Activated naive CD8-positive, alpha-beta T cell treated with anti-CD3 and anti-CD28 coated beads, Interleukin-2, amount 50 U/mL, for 24 hours (primary cell): ENCODE measurements at regions not wholly inside any gene's neighbourhood (a gene's known extent, or its start where the extent isn't known, plus 50 kb on each side); places are given as distances from the start of the nearest gene placed in this dataset.

ENCODE experiments used
- ATAC-seq: fragments of 150-1000 bp; cut with Tn5 transposase; one replicate; pipeline ENCODE4 v1.10.0; 2021
- DNase-seq: peaks from one replicate; pipeline ENCODE4 v3.0.0; 2021
- H3K27ac Mint-ChIP-seq: one replicate; pipeline ENCODE4 v1.8.0; 2021; ENCODE audit warnings: mild to moderate bottlenecking, mixed read lengths
- H3K27me3 Mint-ChIP-seq: one replicate; pipeline ENCODE4 v1.8.0; 2021; ENCODE audit warnings: mixed read lengths
- H3K36me3 Mint-ChIP-seq: one replicate; pipeline ENCODE4 v1.8.0; 2021; ENCODE audit warnings: low read depth, mixed read lengths
- H3K4me1 Mint-ChIP-seq: one replicate; pipeline ENCODE4 v1.8.0; 2021; ENCODE audit warnings: mixed read lengths
- H3K4me3 Mint-ChIP-seq: one replicate; pipeline ENCODE4 v1.8.0; 2021; ENCODE audit warnings: mild to moderate bottlenecking, moderate library complexity, mixed read lengths
- H3K9me3 Mint-ChIP-seq: one replicate; pipeline ENCODE4 v1.8.0; 2021; ENCODE audit warnings: mixed read lengths

GRCh38 chr10:80729896-80730295 is 192.2 kb downstream of the SH2D4B start:
- Mint-ChIP-seq H3K27ac (no peak overlapping the region), H3K27me3 (no peaks in the 10 kb centered on the region), H3K36me3 (no peaks in the 10 kb centered on the region), H3K4me3 (no peak overlapping the region), H3K4me1 (no peaks in the 10 kb centered on the region), H3K9me3 (no peaks in the 10 kb centered on the region)
- ATAC-seq (no peak), DNase-seq (no peak)

DNA sequence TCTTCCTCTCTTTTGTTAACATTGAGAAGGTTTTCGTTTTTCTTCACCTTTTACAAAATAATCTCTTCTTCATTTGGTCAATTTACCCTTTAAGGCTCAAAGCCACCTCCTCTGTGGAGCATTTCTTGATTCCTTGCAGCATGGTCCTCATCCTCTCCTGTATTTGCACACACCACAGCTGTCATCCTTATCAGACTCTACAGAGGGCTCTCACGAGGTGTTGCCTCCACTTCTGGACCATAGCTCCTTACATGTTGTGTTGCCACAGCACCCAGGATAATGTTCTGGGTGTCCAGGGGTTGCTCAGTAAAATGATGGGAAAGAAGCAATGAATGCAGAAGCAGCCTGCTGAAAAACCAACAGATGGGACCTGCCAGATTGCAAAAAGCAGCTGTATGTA is 192.8 kb downstream of the SH2D4B start:
- Mint-ChIP-seq H3K4me1 (no peaks in the 10 kb centered on the region), H3K27me3 (no peaks in the 10 kb centered on the region)

DNA sequence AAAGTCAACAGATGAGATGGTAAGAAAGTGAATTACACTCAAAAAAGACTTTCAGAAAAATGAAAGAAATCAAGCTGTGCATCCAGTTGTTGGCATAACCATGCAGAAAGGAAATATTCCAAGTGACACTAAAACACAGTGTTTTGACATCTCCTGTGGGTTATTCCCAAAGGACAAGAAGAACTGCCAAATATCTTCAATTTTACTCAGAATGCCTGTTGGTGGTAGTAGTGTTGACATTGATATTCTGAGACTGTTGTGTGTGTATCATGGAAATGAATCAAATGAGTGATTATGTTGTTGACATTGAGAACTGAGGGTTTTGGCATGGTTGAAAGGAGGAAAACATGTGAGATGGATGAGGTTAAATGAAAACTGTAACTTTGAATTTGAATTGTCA is 196.9 kb downstream of the SH2D4B start:
- no peaks in the 10 kb centered on the region for H3K36me3 Mint-ChIP-seq
- H3K4me3 Mint-ChIP-seq: no peak overlapping the region
- H3K4me1 Mint-ChIP-seq: no peaks in the 10 kb centered on the region
- no peak overlapping the region for H3K27ac Mint-ChIP-seq
- ATAC-seq (no peak), DNase-seq (no peak)
- peaks cover 5% of the 10 kb centered on the region for H3K27me3 Mint-ChIP-seq
- no peaks in the 10 kb centered on the region for H3K9me3 Mint-ChIP-seq

More for the DNA sequence above, 192.8 kb downstream of the SH2D4B start:
- Mint-ChIP-seq H3K27ac (no peak overlapping the region), H3K4me3 (no peak overlapping the region), H3K36me3 (no peaks in the 10 kb centered on the region), H3K9me3 (no peaks in the 10 kb centered on the region)
- DNase-seq (no peak), ATAC-seq (no peak)

- ATAC-seq (no peak), DNase-seq (no peak)
- Mint-ChIP-seq H3K4me3 (no peak overlapping the region), H3K9me3 (no peaks in the 10 kb centered on the region), H3K36me3 (no peaks in the 10 kb centered on the region), H3K27ac (no peak overlapping the region), H3K27me3 (peaks cover 12% of the 10 kb centered on the region), H3K4me1 (no peaks in the 10 kb centered on the region)
Observed at GRCh38 chr10:80737209-80737608, 199.5 kb downstream of the SH2D4B start.

GRCh38 chr10:80739328-80739727 is 201.6 kb downstream of the SH2D4B start:
- Mint-ChIP-seq H3K4me1 (no peaks in the 10 kb centered on the region), H3K9me3 (no peaks in the 10 kb centered on the region), H3K27ac (no peak overlapping the region), H3K27me3 (peaks cover 12% of the 10 kb centered on the region), H3K36me3 (no peaks in the 10 kb centered on the region), H3K4me3 (no peak overlapping the region)
- DNase-seq: no peak
- ATAC-seq: no peak

- no peaks in the 10 kb centered on the region for H3K9me3 Mint-ChIP-seq
- no peak for ATAC-seq
- H3K4me3 Mint-ChIP-seq: no peak overlapping the region
- peaks cover 12% of the 10 kb centered on the region for H3K27me3 Mint-ChIP-seq
- DNase-seq: no peak
- no peaks in the 10 kb centered on the region for H3K4me1 Mint-ChIP-seq
- no peaks in the 10 kb centered on the region for H3K36me3 Mint-ChIP-seq
- no peak overlapping the region for H3K27ac Mint-ChIP-seq
Observed at GRCh38 chr10:80739963-80740715, 202.4 kb downstream of the SH2D4B start.

DNA sequence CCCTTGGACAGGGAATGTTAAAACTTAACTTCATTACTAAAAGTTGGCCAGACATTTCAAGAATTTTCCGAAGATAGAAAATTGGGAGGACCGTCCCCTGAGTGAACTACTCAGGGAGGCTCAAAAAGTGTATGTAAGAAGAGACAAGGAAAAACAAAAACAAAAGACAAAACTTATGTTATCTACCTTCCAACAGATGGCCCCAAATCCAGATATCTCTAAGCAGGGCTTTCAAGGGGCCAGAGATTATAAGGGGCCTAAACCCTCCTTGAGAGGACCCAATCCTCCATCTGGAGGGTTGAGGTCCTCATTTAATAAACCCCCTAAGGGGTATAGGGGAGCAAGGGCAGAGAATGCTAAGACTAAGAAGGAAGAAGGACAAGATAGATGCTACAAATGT is 203.6 kb downstream of the SH2D4B start:
- DNase-seq (no peak), ATAC-seq (no peak)
- Mint-ChIP-seq H3K4me3 (no peak overlapping the region), H3K4me1 (no peaks in the 10 kb centered on the region), H3K27me3 (peaks cover 12% of the 10 kb centered on the region), H3K27ac (no peak overlapping the region), H3K9me3 (no peaks in the 10 kb centered on the region), H3K36me3 (no peaks in the 10 kb centered on the region)

GRCh38 chr10:80750268-80750667 is 212.6 kb downstream of the SH2D4B start:
- DNase-seq: no peak
- ATAC-seq: no peak
- Mint-ChIP-seq H3K4me1 (no peaks in the 10 kb centered on the region), H3K27ac (no peak overlapping the region), H3K9me3 (no peaks in the 10 kb centered on the region), H3K27me3 (no peaks in the 10 kb centered on the region), H3K4me3 (no peak overlapping the region), H3K36me3 (no peaks in the 10 kb centered on the region)

GRCh38 chr10:80751940-80752339 is 214.2 kb downstream of the SH2D4B start:
- no peak overlapping the region for H3K4me3 Mint-ChIP-seq
- no peaks in the 10 kb centered on the region for H3K9me3 Mint-ChIP-seq
- H3K27ac Mint-ChIP-seq: no peak overlapping the region
- ATAC-seq (no peak), DNase-seq (no peak)
- H3K4me1 Mint-ChIP-seq: no peaks in the 10 kb centered on the region
- no peaks in the 10 kb centered on the region for H3K36me3 Mint-ChIP-seq
- H3K27me3 Mint-ChIP-seq: peaks cover 5% of the 10 kb centered on the region

- H3K9me3 Mint-ChIP-seq: no peaks in the 10 kb centered on the region
- H3K36me3 Mint-ChIP-seq: no peaks in the 10 kb centered on the region
- no peak overlapping the region for H3K4me3 Mint-ChIP-seq
- no peak for ATAC-seq
- no peak for DNase-seq
- H3K4me1 Mint-ChIP-seq: no peaks in the 10 kb centered on the region
- peaks cover 5% of the 10 kb centered on the region for H3K27me3 Mint-ChIP-seq
- no peak overlapping the region for H3K27ac Mint-ChIP-seq
Observed at GRCh38 chr10:80753612-80754011, 215.9 kb downstream of the SH2D4B start.

- Mint-ChIP-seq H3K36me3 (no peaks in the 10 kb centered on the region), H3K4me3 (no peak overlapping the region), H3K4me1 (no peaks in the 10 kb centered on the region), H3K27me3 (peaks cover 11% of the 10 kb centered on the region), H3K9me3 (no peaks in the 10 kb centered on the region), H3K27ac (no peak overlapping the region)
- no peak for DNase-seq
- ATAC-seq: no peak
Observed at GRCh38 chr10:80755893-80756292, 218.2 kb downstream of the SH2D4B start.

DNA sequence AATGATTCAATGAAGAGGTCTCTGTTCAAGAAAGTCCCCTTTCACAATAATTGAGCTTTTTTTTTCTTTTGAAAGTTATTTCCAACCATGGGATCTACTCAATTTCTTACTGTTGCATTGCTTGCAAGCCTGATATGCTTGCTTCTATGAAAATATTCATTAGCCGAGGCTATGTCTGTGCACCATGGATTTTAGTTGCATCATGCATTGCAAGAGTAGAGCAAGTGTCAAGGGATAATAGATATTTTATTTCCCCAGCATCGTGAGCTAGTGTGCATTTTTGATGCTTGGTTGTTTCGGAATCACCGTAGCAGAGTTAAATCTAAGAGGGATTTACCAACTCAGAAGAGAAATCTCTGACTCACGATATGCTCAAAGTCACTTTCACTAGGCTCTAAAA is 222.0 kb downstream of the SH2D4B start:
- DNase-seq: no peak
- no peak overlapping the region for H3K4me3 Mint-ChIP-seq
- no peaks in the 10 kb centered on the region for H3K36me3 Mint-ChIP-seq
- ATAC-seq: no peak
- H3K9me3 Mint-ChIP-seq: no peaks in the 10 kb centered on the region
- H3K27ac Mint-ChIP-seq: no peak overlapping the region
- peaks cover 13% of the 10 kb centered on the region for H3K27me3 Mint-ChIP-seq
- no peaks in the 10 kb centered on the region for H3K4me1 Mint-ChIP-seq

DNA sequence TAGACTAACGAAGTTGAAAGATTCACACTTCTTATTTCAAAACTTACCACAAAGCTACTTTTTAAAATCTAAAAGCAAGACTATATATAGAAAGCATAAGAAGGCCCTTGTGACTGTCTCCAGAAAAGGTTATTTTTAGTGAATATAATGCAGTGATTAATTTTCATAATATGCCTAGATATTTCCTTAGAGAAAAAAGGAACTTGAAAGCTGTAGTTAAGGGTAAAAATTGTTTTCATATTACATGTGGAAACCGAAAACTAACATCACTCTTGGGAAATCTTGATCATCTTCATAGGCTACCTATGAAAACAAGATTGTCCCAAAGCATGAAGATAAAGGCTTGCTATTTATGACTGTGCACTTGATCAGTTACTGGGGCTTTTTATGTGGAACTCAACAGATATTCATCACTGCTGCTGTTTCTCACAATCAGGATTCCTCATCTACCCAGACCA is 223.2 kb downstream of the SH2D4B start:
- H3K4me3 Mint-ChIP-seq: no peak overlapping the region
- no peaks in the 10 kb centered on the region for H3K36me3 Mint-ChIP-seq
- ATAC-seq (no peak), DNase-seq (no peak)
- H3K27me3 Mint-ChIP-seq: peaks cover 13% of the 10 kb centered on the region
- H3K4me1 Mint-ChIP-seq: no peaks in the 10 kb centered on the region
- H3K9me3 Mint-ChIP-seq: no peaks in the 10 kb centered on the region
- no peak overlapping the region for H3K27ac Mint-ChIP-seq

DNA sequence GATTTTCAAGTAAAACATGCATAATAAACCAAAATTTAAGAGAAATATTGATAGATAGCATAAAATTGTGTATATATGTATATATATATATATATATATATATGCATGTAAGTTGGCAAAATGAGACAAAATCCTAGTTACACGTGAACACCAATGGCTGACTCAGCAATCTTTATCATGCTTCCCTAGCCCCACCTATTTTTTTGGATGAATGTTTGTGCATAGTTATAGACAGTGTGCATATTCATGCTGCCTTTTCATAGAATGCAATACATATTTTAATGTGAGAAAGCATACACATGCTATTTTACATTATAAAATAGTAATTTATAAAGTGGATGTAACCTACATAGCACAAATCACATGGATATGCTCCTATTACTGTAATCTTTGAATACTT is 230.3 kb downstream of the SH2D4B start:
- ATAC-seq (no peak), DNase-seq (no peak)
- no peaks in the 10 kb centered on the region for H3K36me3 Mint-ChIP-seq
- no peak overlapping the region for H3K4me3 Mint-ChIP-seq
- peaks cover 14% of the 10 kb centered on the region for H3K27me3 Mint-ChIP-seq
- H3K4me1 Mint-ChIP-seq: no peaks in the 10 kb centered on the region
- no peaks in the 10 kb centered on the region for H3K9me3 Mint-ChIP-seq
- H3K27ac Mint-ChIP-seq: no peak overlapping the region

- Mint-ChIP-seq H3K4me3 (no peak overlapping the region), H3K27me3 (peaks cover 12% of the 10 kb centered on the region)
- no peak for ATAC-seq
Observed at GRCh38 chr10:80769700-80770160, 232.0 kb downstream of the SH2D4B start.

DNA sequence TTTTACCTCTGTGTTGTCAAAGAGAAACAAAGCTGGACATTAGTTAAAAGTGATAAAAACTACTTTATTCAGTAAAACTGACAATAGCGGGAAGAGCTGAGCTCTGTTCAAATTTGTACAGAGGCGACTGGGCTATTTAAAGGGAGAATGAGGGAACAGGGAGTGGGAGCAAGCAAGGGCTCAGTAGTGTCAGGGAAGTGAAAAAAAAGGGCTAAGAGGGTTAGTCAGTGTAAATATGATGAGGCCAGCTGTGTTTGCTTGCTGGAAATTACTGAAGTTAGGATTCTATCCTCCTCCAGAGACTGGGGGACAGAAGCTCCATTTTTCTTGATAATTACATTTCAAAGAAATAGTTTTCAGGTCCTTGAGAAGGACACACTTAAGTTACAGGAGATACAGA is 232.5 kb downstream of the SH2D4B start:
- H3K9me3 Mint-ChIP-seq: no peaks in the 10 kb centered on the region
- H3K4me3 Mint-ChIP-seq: no peak overlapping the region
- H3K27me3 Mint-ChIP-seq: peaks cover 12% of the 10 kb centered on the region
- no peak overlapping the region for H3K27ac Mint-ChIP-seq
- no peaks in the 10 kb centered on the region for H3K4me1 Mint-ChIP-seq
- no peak for ATAC-seq
- no peaks in the 10 kb centered on the region for H3K36me3 Mint-ChIP-seq
- DNase-seq: no peak

More at GRCh38 chr10:80769700-80770160, 232.0 kb downstream of the SH2D4B start:
- Mint-ChIP-seq H3K4me1 (no peaks in the 10 kb centered on the region), H3K9me3 (no peaks in the 10 kb centered on the region), H3K36me3 (no peaks in the 10 kb centered on the region), H3K27ac (no peak overlapping the region)
- no peak for DNase-seq
